Neural progenitor cell (in vitro differentiated cells): ENCODE measurements at regions not wholly inside any gene's neighbourhood (a gene's known extent, or its start where the extent isn't known, plus 50 kb on each side); places are given as distances from the start of the nearest gene placed in this dataset.
A peak's percentile ranks its signal among the peaks of the same experiment; 100 is the strongest.

Experiments used
- DNase-seq: peaks from one replicate; pipeline ENCODE4 v3.0.0-alpha.2; 2016; ENCODE audit warnings: low spot score
- H2AFZ ChIP-seq: fragments of 200-600 bp; sonication (generic); replicated peaks from 2 replicates; pipeline ENCODE4 v1.6.1; 2016; ENCODE audit warnings: antibody characterized with exemption
- H3F3A ChIP-seq: fragments of 200-600 bp; sonication (generic); 2 replicates; pipeline ENCODE4 v1.6.1; 2016; ENCODE audit warnings: antibody characterized with exemption, low read depth
- H3K27ac ChIP-seq: fragments of 200-600 bp; sonication (generic); 2 replicates; pipeline ENCODE4 v1.5.1; 2016; ENCODE audit warnings: mild to moderate bottlenecking
- H3K27me3 ChIP-seq: fragments of 200-600 bp; sonication (generic); 2 replicates; pipeline ENCODE4 v1.6.1; 2016; ENCODE audit warnings: mild to moderate bottlenecking, moderate library complexity
- H3K36me3 ChIP-seq: fragments of 200-600 bp; sonication (generic); 2 replicates; pipeline ENCODE4 v1.5.1; 2016
- H3K4me1 ChIP-seq: fragments of 200-600 bp; sonication (generic); 2 replicates; pipeline ENCODE4 v1.6.1; 2016; ENCODE audit warnings: mixed run types
- H3K4me2 ChIP-seq: fragments of 200-600 bp; sonication (generic); 2 replicates; pipeline ENCODE4 v1.6.1; 2016
- H3K4me3 ChIP-seq: fragments of 200-600 bp; sonication (generic); 2 replicates; pipeline ENCODE4 v1.5.1; 2016
- H3K79me2 ChIP-seq: fragments of 200-600 bp; sonication (generic); 2 replicates; pipeline ENCODE4 v1.6.1; 2016; ENCODE audit warnings: low read depth
- H3K9ac ChIP-seq: fragments of 200-600 bp; sonication (generic); 2 replicates; pipeline ENCODE4 v1.6.1; 2016
- H3K9me3 ChIP-seq: fragments of 200-600 bp; sonication (generic); 2 replicates; pipeline ENCODE4 v1.5.1; 2016; ENCODE audit warnings: low read depth
- H4K20me1 ChIP-seq: fragments of 200-600 bp; sonication (generic); 2 replicates; pipeline ENCODE4 v1.6.1; 2016; ENCODE audit warnings: low read depth
- H3K27ac Mint-ChIP-seq: 3 replicates; pipeline ENCODE4 v1.8.0; 2021; ENCODE audit warnings: mixed read lengths
- H3K27me3 Mint-ChIP-seq: 2 replicates; pipeline ENCODE4 v1.8.0; 2022; ENCODE audit warnings: low read depth, mild to moderate bottlenecking, inconsistent platforms, moderate library complexity, mixed read lengths; ENCODE audit not compliant: insufficient read depth
- H3K36me3 Mint-ChIP-seq: 3 replicates; pipeline ENCODE4 v1.8.0; 2021; ENCODE audit warnings: mixed read lengths
- H3K4me1 Mint-ChIP-seq: 3 replicates; pipeline ENCODE4 v1.8.0; 2021; ENCODE audit warnings: mixed read lengths
- H3K4me3 Mint-ChIP-seq: 3 replicates; pipeline ENCODE4 v1.8.0; 2021; ENCODE audit warnings: mild to moderate bottlenecking, moderate library complexity, mixed read lengths
- H3K9me3 Mint-ChIP-seq: 3 replicates; pipeline ENCODE4 v1.8.0; 2020; ENCODE audit warnings: mixed read lengths
- EZH2 ChIP-seq: fragments of 200-600 bp; sonication (generic); IDR thresholded peaks from 2 replicates; pipeline ENCODE4 v1.6.1; 2017; ENCODE audit warnings: antibody characterized with exemption, mild to moderate bottlenecking, moderate library complexity
- EZH2phosphoT487 ChIP-seq: fragments of 200-600 bp; sonication (generic); IDR thresholded peaks from 2 replicates; pipeline ENCODE4 v1.6.1; 2017; ENCODE audit warnings: antibody characterized with exemption
- TF ChIP-seq, protein P1 (sequence below): fragments of 200-600 bp; sonication (generic); IDR thresholded peaks from 2 replicates; pipeline ENCODE4 v1.5.1; 2017; ENCODE audit warnings: antibody characterized with exemption, mild to moderate bottlenecking

DNA sequence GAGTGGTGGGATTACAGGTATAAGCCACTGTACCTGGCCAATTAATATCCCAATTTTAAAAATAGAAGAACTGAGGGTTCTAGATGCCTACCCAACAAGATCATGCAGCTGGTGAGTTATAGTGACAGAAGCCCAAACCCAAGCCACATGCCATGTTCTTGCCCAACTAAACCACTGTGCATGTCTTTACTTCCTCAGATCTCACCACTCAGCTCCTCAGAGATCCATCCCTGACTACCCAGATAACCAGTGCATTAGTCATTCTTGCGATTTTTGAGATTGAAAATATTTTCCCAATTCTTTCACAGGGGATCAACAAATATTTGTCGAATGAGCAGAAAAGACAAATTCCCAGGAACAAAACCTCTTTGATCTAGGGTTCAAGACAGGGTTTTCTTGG, 303.1 kb downstream of the CBLN1 start:
- peaks cover 2% of the 10 kb centered on the region for H3K27me3 Mint-ChIP-seq
- Histone ChIP-seq H3K36me3 (no peaks in the 10 kb centered on the region), H2AFZ (no peak overlapping the region), H3K4me3 (no peak overlapping the region), H3K4me1 (no peaks in the 10 kb centered on the region), H4K20me1 (no peaks in the 10 kb centered on the region), H3K4me2 (no peak overlapping the region), H3K9ac (no peak overlapping the region), H3K27me3 (no peaks in the 10 kb centered on the region), H3F3A (no peaks in the 10 kb centered on the region), H3K79me2 (no peaks in the 10 kb centered on the region), H3K9me3 (no peaks in the 10 kb centered on the region), H3K27ac (no peak overlapping the region)
- H3K27ac Mint-ChIP-seq, result no peak overlapping the region
- no peaks in the 10 kb centered on the region for H3K9me3 Mint-ChIP-seq
- H3K36me3 Mint-ChIP-seq, result no peaks in the 10 kb centered on the region
- TF ChIP-seq, protein P1, sequence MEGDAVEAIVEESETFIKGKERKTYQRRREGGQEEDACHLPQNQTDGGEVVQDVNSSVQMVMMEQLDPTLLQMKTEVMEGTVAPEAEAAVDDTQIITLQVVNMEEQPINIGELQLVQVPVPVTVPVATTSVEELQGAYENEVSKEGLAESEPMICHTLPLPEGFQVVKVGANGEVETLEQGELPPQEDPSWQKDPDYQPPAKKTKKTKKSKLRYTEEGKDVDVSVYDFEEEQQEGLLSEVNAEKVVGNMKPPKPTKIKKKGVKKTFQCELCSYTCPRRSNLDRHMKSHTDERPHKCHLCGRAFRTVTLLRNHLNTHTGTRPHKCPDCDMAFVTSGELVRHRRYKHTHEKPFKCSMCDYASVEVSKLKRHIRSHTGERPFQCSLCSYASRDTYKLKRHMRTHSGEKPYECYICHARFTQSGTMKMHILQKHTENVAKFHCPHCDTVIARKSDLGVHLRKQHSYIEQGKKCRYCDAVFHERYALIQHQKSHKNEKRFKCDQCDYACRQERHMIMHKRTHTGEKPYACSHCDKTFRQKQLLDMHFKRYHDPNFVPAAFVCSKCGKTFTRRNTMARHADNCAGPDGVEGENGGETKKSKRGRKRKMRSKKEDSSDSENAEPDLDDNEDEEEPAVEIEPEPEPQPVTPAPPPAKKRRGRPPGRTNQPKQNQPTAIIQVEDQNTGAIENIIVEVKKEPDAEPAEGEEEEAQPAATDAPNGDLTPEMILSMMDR, result no peak
- no peak for TF ChIP-seq EZH2
- no peak overlapping the region for H3K4me3 Mint-ChIP-seq
- no peak for DNase-seq
- H3K4me1 Mint-ChIP-seq, result no peaks in the 10 kb centered on the region

DNA sequence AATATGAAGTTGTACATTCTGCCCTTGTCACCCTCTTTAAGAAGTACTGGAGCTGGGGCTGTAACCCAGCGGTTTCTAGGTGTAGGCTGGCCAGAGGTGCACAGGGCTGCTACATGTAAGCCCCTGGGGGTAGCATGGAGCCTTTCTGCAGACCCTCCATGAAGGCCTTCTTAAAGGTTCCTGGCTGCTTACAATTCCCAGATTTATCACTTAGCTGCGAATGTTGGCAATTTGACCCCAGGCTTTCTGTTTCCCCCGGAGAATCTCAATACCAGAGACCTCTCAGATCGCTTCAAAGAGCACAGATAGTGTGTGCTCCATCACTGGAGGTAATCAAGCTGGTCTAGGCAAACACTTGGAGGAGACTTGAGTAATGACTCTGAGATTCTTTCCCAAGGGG, 309.4 kb downstream of the CBLN1 start:
- H2AFZ ChIP-seq, result no peak overlapping the region
- DNase-seq, result no peak
- no peaks in the 10 kb centered on the region for H3F3A ChIP-seq

DNA sequence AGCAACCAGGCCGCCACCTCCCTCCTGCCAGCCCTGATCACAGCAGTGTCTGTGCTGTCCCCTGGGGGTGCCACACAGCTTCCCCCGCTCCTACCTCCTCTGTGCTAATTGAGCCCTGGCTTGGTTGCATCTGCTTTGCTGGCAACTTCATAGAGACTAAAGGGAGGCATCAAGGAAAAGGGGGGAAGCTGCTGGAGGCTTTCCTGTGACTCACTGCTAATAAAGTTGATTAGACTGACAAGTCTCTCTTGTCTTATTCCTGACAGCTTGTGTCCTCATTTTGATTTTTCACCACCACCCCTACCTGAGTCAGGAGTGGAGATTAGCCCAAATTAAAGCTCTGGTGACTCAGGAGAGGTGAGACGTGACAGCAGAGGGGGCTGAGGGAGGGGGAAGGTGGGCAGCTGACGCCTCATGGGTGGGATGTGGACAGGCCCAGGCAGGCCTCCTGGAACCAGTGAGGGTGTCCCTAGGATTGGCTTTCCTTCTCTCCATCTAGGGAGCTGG, 310.0 kb downstream of the CBLN1 start:
- Mint-ChIP-seq H3K9me3 (no peaks in the 10 kb centered on the region), H3K27me3 (peaks cover 4% of the 10 kb centered on the region), H3K27ac (no peak overlapping the region), H3K4me3 (no peak overlapping the region), H3K4me1 (peaks cover 14% of the 10 kb centered on the region), H3K36me3 (no peaks in the 10 kb centered on the region)
- peak overlapping the region; percentile 12 for H2AFZ ChIP-seq
- H3K27ac ChIP-seq, result no peak overlapping the region
- no peak for DNase-seq
- H3K27me3 ChIP-seq, result no peaks in the 10 kb centered on the region
- no peaks in the 10 kb centered on the region for H3K9me3 ChIP-seq
- no peaks in the 10 kb centered on the region for H3K79me2 ChIP-seq
- no peak overlapping the region for H3K4me2 ChIP-seq
- H4K20me1 ChIP-seq, result no peaks in the 10 kb centered on the region
- H3K4me1 ChIP-seq, result peaks cover 5% of the 10 kb centered on the region
- TF ChIP-seq EZH2phosphoT487 (no peak), EZH2 (no peak)
- TF ChIP-seq, protein P1, result no peak
- no peak overlapping the region for H3K9ac ChIP-seq
- H3K4me3 ChIP-seq, result no peak overlapping the region
- no peaks in the 10 kb centered on the region for H3K36me3 ChIP-seq
- no peaks in the 10 kb centered on the region for H3F3A ChIP-seq

More for the DNA sequence above, 309.4 kb downstream of the CBLN1 start:
- H3K27ac Mint-ChIP-seq, result no peak overlapping the region
- no peak overlapping the region for H3K27ac ChIP-seq
- TF ChIP-seq EZH2, result no peak
- no peak for TF ChIP-seq EZH2phosphoT487
- TF ChIP-seq, protein P1, result no peak
- no peaks in the 10 kb centered on the region for H3K27me3 ChIP-seq
- peaks cover 4% of the 10 kb centered on the region for H3K27me3 Mint-ChIP-seq
- H3K4me3 ChIP-seq, result no peak overlapping the region
- H3K9ac ChIP-seq, result no peak overlapping the region
- H4K20me1 ChIP-seq, result no peaks in the 10 kb centered on the region
- no peaks in the 10 kb centered on the region for H3K9me3 ChIP-seq
- peaks cover 5% of the 10 kb centered on the region for H3K4me1 ChIP-seq
- H3K36me3 Mint-ChIP-seq, result no peaks in the 10 kb centered on the region
- H3K4me2 ChIP-seq, result no peak overlapping the region
- no peaks in the 10 kb centered on the region for H3K36me3 ChIP-seq
- no peaks in the 10 kb centered on the region for H3K9me3 Mint-ChIP-seq
- peaks cover 14% of the 10 kb centered on the region for H3K4me1 Mint-ChIP-seq
- H3K79me2 ChIP-seq, result no peaks in the 10 kb centered on the region
- H3K4me3 Mint-ChIP-seq, result no peak overlapping the region
